Kidney epithelial cell (primary cell): ENCODE measurements at regions not wholly inside any gene's neighbourhood (a gene's known extent, or its start where the extent isn't known, plus 50 kb on each side); places are given as distances from the start of the nearest gene placed in this dataset.
A peak's percentile ranks its signal among the peaks of the same experiment; 100 is the strongest.

Experiments used
- DNase-seq: peaks from one replicate; pipeline ENCODE4 v3.0.0-alpha.2; 2010; ENCODE audit warnings: low read depth
- H3K27me3 ChIP-seq: 2 replicates; pipeline ENCODE4 v1.6.0; 2011; ENCODE audit warnings: low read length; ENCODE audit not compliant: control insufficient read depth, insufficient read depth
- H3K36me3 ChIP-seq: 2 replicates; pipeline ENCODE4 v1.5.1; 2011; ENCODE audit warnings: low read length; ENCODE audit not compliant: control insufficient read depth, insufficient read depth
- H3K4me3 ChIP-seq: 2 replicates; pipeline ENCODE4 v1.5.1; 2011; ENCODE audit warnings: low read depth, mild to moderate bottlenecking, control low read depth, low read length
- CTCF ChIP-seq: IDR thresholded peaks from 2 replicates; pipeline ENCODE4 v1.5.1; 2011; ENCODE audit warnings: mild to moderate bottlenecking, moderate library complexity, low read length, control low read depth, inconsistent platforms; ENCODE audit not compliant: insufficient read depth, poor library complexity, severe bottlenecking

- peak; percentile 56 for DNase-seq
- no peak for TF ChIP-seq CTCF
- no peak overlapping the region for H3K4me3 ChIP-seq
- H3K36me3 ChIP-seq, result no peaks in the 10 kb centered on the region
- H3K27me3 ChIP-seq, result no peaks in the 10 kb centered on the region
Observed at GRCh38 chr6:92779746-92780145, 639.6 kb downstream of the EPHA7 start.

- Histone ChIP-seq H3K4me3 (no peak overlapping the region), H3K27me3 (no peaks in the 10 kb centered on the region), H3K36me3 (no peaks in the 10 kb centered on the region)
- peak; percentile 26 for DNase-seq
- TF ChIP-seq CTCF, result peak; percentile 70
Observed at GRCh38 chr6:92777146-92777740, 642.1 kb downstream of the EPHA7 start.

GRCh38 chr6:92770540-92770939 lies 648.8 kb downstream of the EPHA7 start:
- no peak for TF ChIP-seq CTCF
- H3K27me3 ChIP-seq, result no peaks in the 10 kb centered on the region
- no peak for DNase-seq
- no peak overlapping the region for H3K4me3 ChIP-seq
- H3K36me3 ChIP-seq, result no peaks in the 10 kb centered on the region

DNA sequence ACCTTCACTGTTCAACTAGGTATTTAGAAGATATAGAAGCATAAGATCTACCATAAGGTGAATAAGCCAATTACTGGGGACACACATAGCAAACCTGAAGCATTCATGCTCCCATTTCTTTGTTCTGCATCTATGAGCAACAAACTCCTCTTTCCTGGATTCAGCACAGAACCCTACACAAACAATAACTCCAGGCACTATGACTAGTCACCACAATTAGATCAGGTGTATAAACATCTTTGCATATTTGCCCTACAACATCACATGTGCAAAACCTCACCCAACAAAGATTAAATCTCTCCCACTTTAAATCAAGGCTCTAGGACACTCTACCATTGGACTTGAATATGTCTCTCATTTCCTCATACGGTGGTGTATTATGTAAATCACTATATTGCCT lies 652.3 kb downstream of the EPHA7 start:
- DNase-seq, result peak; percentile 1
- TF ChIP-seq CTCF, result no peak
- no peaks in the 10 kb centered on the region for H3K36me3 ChIP-seq
- no peak overlapping the region for H3K4me3 ChIP-seq
- no peaks in the 10 kb centered on the region for H3K27me3 ChIP-seq

DNA sequence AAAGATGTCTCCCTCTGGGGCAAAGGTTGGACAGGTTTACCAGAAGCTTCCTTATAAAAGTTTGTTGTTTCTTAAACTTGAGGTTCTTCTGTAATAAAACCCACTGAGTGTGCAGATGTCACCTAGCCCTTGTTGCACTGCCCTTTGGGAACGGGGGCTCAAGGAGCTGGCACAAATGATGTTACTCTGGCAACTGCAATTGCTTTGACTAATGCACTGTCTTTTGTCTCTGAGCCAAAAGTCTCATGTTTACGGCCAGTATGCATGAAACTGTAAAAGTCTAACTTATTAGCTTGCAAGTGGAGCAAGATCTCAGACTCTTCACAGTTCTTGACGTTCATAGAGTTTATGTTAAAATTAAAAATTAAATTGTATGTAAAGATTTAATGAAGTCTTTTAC lies 655.7 kb downstream of the EPHA7 start:
- DNase-seq, result no peak
- Histone ChIP-seq H3K27me3 (no peaks in the 10 kb centered on the region), H3K4me3 (no peak overlapping the region), H3K36me3 (no peaks in the 10 kb centered on the region)
- no peak for TF ChIP-seq CTCF

GRCh38 chr6:92763274-92763584 lies 656.1 kb downstream of the EPHA7 start:
- Histone ChIP-seq H3K36me3 (no peaks in the 10 kb centered on the region), H3K4me3 (no peak overlapping the region), H3K27me3 (no peaks in the 10 kb centered on the region)
- TF ChIP-seq CTCF, result no peak
- no peak for DNase-seq
